SK-N-SH (cell line): ENCODE measurements at regions not wholly inside any gene's neighbourhood (a gene's known extent, or its start where the extent isn't known, plus 50 kb on each side); places are given as distances from the start of the nearest gene placed in this dataset.

Experiments
- CTCF ChIA-PET: fragments of 300-600, 350-600 bp; formaldehyde crosslinking; extraction: SDS; loops from one replicate; lab custom pipeline; 2021; lab: Yijun Ruan, JAX
- POLR2A ChIA-PET: fragments of 350-600 bp; sonication (Branson Sonifier 250); formaldehyde crosslinking; extraction: SDS; loops from one replicate; lab custom pipeline; 2020; ENCODE audit warnings: antibody characterized with exemption, inconsistent platforms; lab: Yijun Ruan, JAX
- DNase-seq: peaks from one replicate; pipeline ENCODE4 v3.0.0; 2012
- H2AFZ ChIP-seq: fragments of 200-600 bp; sonication (generic); 2 replicates; pipeline ENCODE4 v1.8.1; 2016; ENCODE audit warnings: antibody characterized with exemption, mild to moderate bottlenecking, low read depth
- H3F3A ChIP-seq: fragments of 200-600 bp; sonication (generic); replicated peaks from 2 replicates; pipeline ENCODE3; 2016; ENCODE audit warnings: antibody characterized with exemption, mild to moderate bottlenecking; ENCODE audit not compliant: insufficient read depth
- H3K27ac ChIP-seq, 2 experiments: fragments of 200-500 bp in 1 of 2; fragments of 200-600 bp in 1 of 2; sonication (Bioruptor generic) in 1 of 2; sonication (generic), shearing (Covaris generic) in 1 of 2; 2 replicates each; pipeline versions ENCODE4 v1.5.1 to v1.6.1; 2014 to 2016; ENCODE audit warnings: low read depth in 2 of 2, inconsistent platforms in 1 of 2, low read length in 1 of 2, mild to moderate bottlenecking in 1 of 2, mixed read lengths in 1 of 2
- H3K27me3 ChIP-seq: fragments of 200-600 bp; sonication (generic), shearing (Covaris generic); 2 replicates; pipeline ENCODE4 v1.6.1; 2016; ENCODE audit warnings: mixed run types; ENCODE audit not compliant: insufficient read depth
- H3K36me3 ChIP-seq, 2 experiments: fragments of 200-500 bp in 1 of 2; fragments of 200-600 bp in 1 of 2; sonication (Bioruptor generic) in 1 of 2; sonication (generic) in 1 of 2; replicated peaks in 1 of 2; 2 replicates each; pipeline versions ENCODE3 to v1.5.1; 2014 to 2016; ENCODE audit warnings: low read length in 1 of 2, mild to moderate bottlenecking in 1 of 2; ENCODE audit not compliant: insufficient read depth in 2 of 2, control insufficient read depth in 1 of 2
- H3K4me1 ChIP-seq, 2 experiments: fragments of 200-500 bp in 1 of 2; fragments of 200-600 bp in 1 of 2; sonication (Bioruptor generic) in 1 of 2; sonication (generic), shearing (Covaris generic) in 1 of 2; 2 replicates each; pipeline versions ENCODE4 v1.5.1 to v1.6.1; 2014 to 2016; ENCODE audit warnings: low read depth in 1 of 2, low read length in 1 of 2, mixed run types in 1 of 2; ENCODE audit not compliant: insufficient read depth in 2 of 2, control insufficient read depth in 1 of 2
- H3K4me2 ChIP-seq: fragments of 200-600 bp; sonication (generic), shearing (Covaris generic); 2 replicates; pipeline ENCODE4 v1.6.1; 2017; ENCODE audit warnings: mixed run types
- H3K4me3 ChIP-seq, 2 experiments: fragments of 200-500 bp in 1 of 2; fragments of 200-600 bp in 1 of 2; sonication (Bioruptor generic) in 1 of 2; sonication (generic), shearing (Covaris generic) in 1 of 2; 2 replicates each; pipeline versions ENCODE4 v1.5.1 to v1.8.1; 2014 to 2016; ENCODE audit warnings: low read depth in 2 of 2, inconsistent platforms in 1 of 2, low read length in 1 of 2, mild to moderate bottlenecking in 1 of 2, mixed read lengths in 1 of 2, moderate library complexity in 1 of 2
- H3K79me2 ChIP-seq: fragments of 200-600 bp; sonication (generic); 2 replicates; pipeline ENCODE4 v1.8.1; 2017; ENCODE audit warnings: mild to moderate bottlenecking; ENCODE audit not compliant: insufficient read depth
- H3K9ac ChIP-seq: fragments of 200-600 bp; sonication (generic); 2 replicates; pipeline ENCODE4 v1.6.1; 2017; ENCODE audit warnings: mixed run types
- H3K9me2 ChIP-seq: fragments of 200-600 bp; sonication (generic); 2 replicates; pipeline ENCODE4 v1.6.1; 2017; ENCODE audit warnings: mixed run types
- H3K9me3 ChIP-seq: fragments of 200-600 bp; sonication (generic); 2 replicates; pipeline ENCODE4 v1.6.1; 2017; ENCODE audit warnings: mixed run types, mild to moderate bottlenecking, moderate library complexity
- H4K20me1 ChIP-seq: fragments of 200-600 bp; sonication (generic); 2 replicates; pipeline ENCODE4 v1.6.1; 2017; ENCODE audit warnings: mild to moderate bottlenecking, mixed run types; ENCODE audit not compliant: insufficient read depth
- EZH2phosphoT487 ChIP-seq: fragments of 200-600 bp; sonication (generic); IDR thresholded peaks from 2 replicates; pipeline ENCODE4 v1.6.1; 2017; ENCODE audit warnings: low read depth, mixed run types, mild to moderate bottlenecking, antibody characterized with exemption, moderate library complexity, borderline replicate concordance
- FOSL2 ChIP-seq: IDR thresholded peaks from 2 replicates; pipeline ENCODE4 v1.4.0; 2012; ENCODE audit warnings: low read depth, mild to moderate bottlenecking, moderate library complexity, borderline replicate concordance
- FOXJ3 ChIP-seq: sonication (generic); formaldehyde crosslinking; IDR thresholded peaks from 2 replicates; pipeline ENCODE4 v1.5.1; 2020; ENCODE audit warnings: mild to moderate bottlenecking, missing genetic modification reagents
- FOXM1 ChIP-seq: IDR thresholded peaks from 2 replicates; pipeline ENCODE4 v1.4.0; 2012; ENCODE audit warnings: low read depth, mild to moderate bottlenecking
- GATA2 ChIP-seq: sonication (generic); formaldehyde crosslinking; IDR thresholded peaks from 2 replicates; pipeline ENCODE4 v1.5.0; 2020; ENCODE audit warnings: mild to moderate bottlenecking, missing genetic modification reagents
- MEF2A ChIP-seq: IDR thresholded peaks from 2 replicates; pipeline ENCODE4 v1.4.0; 2012; ENCODE audit warnings: low read depth, borderline replicate concordance
- NFIC ChIP-seq: IDR thresholded peaks from 2 replicates; pipeline ENCODE4 v1.4.0; 2012; ENCODE audit warnings: borderline replicate concordance
- POLR2AphosphoS5 ChIP-seq: IDR thresholded peaks from 2 replicates; pipeline ENCODE4 v1.6.1; 2012; ENCODE audit warnings: low read depth, low read length
- RAD21 ChIP-seq: IDR thresholded peaks from 2 replicates; pipeline ENCODE4 v1.6.1; 2012; ENCODE audit warnings: mild to moderate bottlenecking, low read length
- REST ChIP-seq: IDR thresholded peaks from 2 replicates; pipeline ENCODE4 v1.6.1; 2012; ENCODE audit warnings: mild to moderate bottlenecking, low read depth, low read length, moderate library complexity
- RFX5 ChIP-seq: IDR thresholded peaks from 2 replicates; pipeline ENCODE4 v1.6.1; 2012; ENCODE audit warnings: mild to moderate bottlenecking, improper control_type of control experiment, low read length
- RXRA ChIP-seq: IDR thresholded peaks from 2 replicates; pipeline ENCODE4 v1.4.0; 2012; ENCODE audit warnings: low read depth, mild to moderate bottlenecking, borderline replicate concordance
- SIN3A ChIP-seq: IDR thresholded peaks from 2 replicates; pipeline ENCODE4 v1.6.1; 2012; ENCODE audit warnings: low read depth, mild to moderate bottlenecking, low read length, moderate library complexity, borderline replicate concordance
- TAF1 ChIP-seq: IDR thresholded peaks from 2 replicates; pipeline ENCODE4 v1.6.1; 2012; ENCODE audit warnings: low read depth, mild to moderate bottlenecking, low read length, moderate library complexity, borderline replicate concordance
- TEAD4 ChIP-seq: IDR thresholded peaks from 2 replicates; pipeline ENCODE4 v1.4.0; 2012; ENCODE audit warnings: mild to moderate bottlenecking, borderline replicate concordance; ENCODE audit not compliant: insufficient read depth
- USF2 ChIP-seq: fragments of 150-350 bp; IDR thresholded peaks from 2 replicates; pipeline ENCODE4 v1.6.1; 2017; ENCODE audit warnings: antibody characterized with exemption, low read length, low read depth, borderline replicate concordance
- YY1 ChIP-seq: IDR thresholded peaks from 2 replicates; pipeline ENCODE4 v1.4.0; 2012; ENCODE audit warnings: low read depth, mild to moderate bottlenecking
- ZBTB33 ChIP-seq: IDR thresholded peaks from 2 replicates; pipeline ENCODE4 v1.4.0; 2012; ENCODE audit warnings: low read depth, borderline replicate concordance
- WGBS: methylation state at CpG from one replicate; pipeline ENCODE4 v1.1.6; 2017; ENCODE audit warnings: low lambda C conversion rate; 5-methylcytosine and 5-hydroxymethylcytosine counted together

DNA sequence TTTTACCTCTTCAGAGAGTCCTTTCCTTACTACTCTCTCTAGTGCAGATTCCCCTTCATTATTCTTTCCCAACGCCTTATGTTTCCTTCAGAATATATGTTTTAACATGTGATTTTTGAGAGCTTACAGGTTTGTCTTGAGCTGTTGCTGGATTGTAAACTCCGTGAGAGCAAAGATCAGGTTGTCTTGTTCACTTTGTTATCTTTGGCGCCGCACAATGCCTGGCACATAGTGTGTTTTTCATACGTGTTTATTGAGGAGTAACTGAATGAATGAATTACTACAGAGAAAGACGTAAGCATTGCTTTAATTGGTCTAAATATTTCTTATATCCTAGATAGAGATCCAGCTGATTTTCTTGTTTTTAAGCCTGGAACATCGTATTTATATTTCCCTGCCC, 80.5 kb upstream of the SLC4A4 start:
- Histone ChIP-seq H3K79me2 (no peaks in the 10 kb centered on the region), H3K27ac (no peak overlapping the region)
- CTCF ChIA-PET: no interaction called here
- TF ChIP-seq ZBTB33 (no peak), RAD21 (no peak), RFX5 (no peak), POLR2AphosphoS5 (no peak), GATA2 (CRISPR knock-in tag) (no peak), TAF1 (no peak), FOXM1 (no peak), REST (no peak), FOSL2 (no peak), FOXJ3 (CRISPR knock-in tag) (no peak)
- TF ChIP-seq, all 33 proteins: peak for 0
- H3K4me3 ChIP-seq: no peak overlapping the region
- H3F3A ChIP-seq: no peaks in the 10 kb centered on the region
- no peaks in the 10 kb centered on the region for H3K9me2 ChIP-seq
- no peaks in the 10 kb centered on the region for H3K4me1 ChIP-seq
- POLR2A ChIA-PET: no interaction called here
- no peak overlapping the region for H3K9ac ChIP-seq
- no peaks in the 10 kb centered on the region for H4K20me1 ChIP-seq
- peaks cover 20% of the 10 kb centered on the region; the same call in 1 of the 2 replicates for H3K27me3 ChIP-seq
- no peak overlapping the region for H2AFZ ChIP-seq
- no peaks in the 10 kb centered on the region for H3K9me3 ChIP-seq
- no peaks in the 10 kb centered on the region for H3K36me3 ChIP-seq
- DNase-seq: no peak
- H3K4me2 ChIP-seq: no peak overlapping the region
- WGBS: 21% methylated on average over 7 of the region's 7 CpGs

DNA sequence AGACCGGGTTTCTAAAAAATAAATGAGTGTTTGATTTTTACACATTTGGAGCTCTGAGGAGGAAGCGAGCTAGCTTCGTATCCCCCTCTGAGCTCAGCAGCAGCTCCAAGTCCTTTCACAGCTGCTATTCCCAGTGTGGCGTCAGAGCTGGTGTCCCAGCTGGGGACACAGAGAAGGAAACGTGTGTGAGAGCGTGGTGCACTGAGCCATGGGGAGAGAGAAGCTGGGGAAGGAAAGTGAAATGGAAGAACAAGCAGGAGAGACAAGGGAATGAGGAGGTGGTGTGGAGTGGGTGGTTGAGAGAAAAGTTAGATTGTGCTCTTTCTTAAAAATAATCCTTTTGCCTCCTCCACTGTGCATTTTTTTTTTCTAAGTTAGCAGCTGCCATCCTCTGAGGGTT, 79.5 kb upstream of the SLC4A4 start:
- WGBS: 14% methylated on average over 6 of the region's 6 CpGs
- Histone ChIP-seq H3K36me3 (no peaks in the 10 kb centered on the region), H3K4me1 (no peaks in the 10 kb centered on the region), H3K27ac (no peak overlapping the region), H3K27me3 (peaks cover 20% of the 10 kb centered on the region; the same call in 1 of the 2 replicates), H3K4me3 (no peak overlapping the region), H3K4me2 (no peak overlapping the region), H4K20me1 (no peaks in the 10 kb centered on the region), H3K9me3 (no peaks in the 10 kb centered on the region), H3K9ac (no peak overlapping the region), H3K79me2 (no peaks in the 10 kb centered on the region), H3K9me2 (no peaks in the 10 kb centered on the region), H3F3A (no peaks in the 10 kb centered on the region), H2AFZ (no peak overlapping the region)
- CTCF ChIA-PET: no interaction called here
- DNase-seq: no peak
- POLR2A ChIA-PET: no interaction called here
- no peak for TF ChIP-seq RAD21
- no peak for TF ChIP-seq FOXM1
- TF ChIP-seq MEF2A: no peak
- TF ChIP-seq EZH2phosphoT487: no peak
- TF ChIP-seq USF2: no peak
- no peak for TF ChIP-seq SIN3A
- TF ChIP-seq YY1: no peak
- TF ChIP-seq TAF1: no peak
- TF ChIP-seq FOXJ3 (CRISPR knock-in tag): no peak
- no peak for TF ChIP-seq NFIC
- no peak for TF ChIP-seq TEAD4
- no peak for TF ChIP-seq POLR2AphosphoS5
- no peak for TF ChIP-seq RXRA
- no peak for TF ChIP-seq ZBTB33
